PC-9 (cell line): ENCODE measurements at regions not wholly inside any gene's neighbourhood (a gene's known extent, or its start where the extent isn't known, plus 50 kb on each side); places are given as distances from the start of the nearest gene placed in this dataset.
"Not testable (repeated sequence)": the region's sequence is repeated elsewhere in the genome, so short reads cannot be mapped to it uniquely, and the experiment has no call there.

ENCODE experiments used
- CTCF ChIP-seq: fragments of 200-600 bp; sonication (generic); conservative IDR thresholded peaks from 2 replicates; pipeline ENCODE4 v1.6.1; 2017; ENCODE audit warnings: mixed run types, antibody characterized with exemption, mild to moderate bottlenecking, moderate library complexity
- EZH2 ChIP-seq: fragments of 200-600 bp; sonication (generic); IDR thresholded peaks from 2 replicates; pipeline ENCODE4 v1.8.0; 2017; ENCODE audit warnings: antibody characterized with exemption, low read depth

GRCh38 chr10:6794841-6795240 is 214.8 kb upstream of the PRKCQ start:
- not testable (repeated sequence) for TF ChIP-seq CTCF, EZH2
